NCI-H526 (cell line): ENCODE measurements at regions not wholly inside any gene's neighbourhood (a gene's known extent, or its start where the extent isn't known, plus 50 kb on each side); places are given as distances from the start of the nearest gene placed in this dataset.
A peak's percentile ranks its signal among the peaks of the same experiment; 100 is the strongest.
"Not testable (repeated sequence)": the region's sequence is repeated elsewhere in the genome, so short reads cannot be mapped to it uniquely, and the experiment has no call there.

Experiments used
- DNase-seq, 2 experiments: peaks; one replicate each; lab custom pipeline; 2025; lab: John Stamatoyannopoulos, UW

DNA sequence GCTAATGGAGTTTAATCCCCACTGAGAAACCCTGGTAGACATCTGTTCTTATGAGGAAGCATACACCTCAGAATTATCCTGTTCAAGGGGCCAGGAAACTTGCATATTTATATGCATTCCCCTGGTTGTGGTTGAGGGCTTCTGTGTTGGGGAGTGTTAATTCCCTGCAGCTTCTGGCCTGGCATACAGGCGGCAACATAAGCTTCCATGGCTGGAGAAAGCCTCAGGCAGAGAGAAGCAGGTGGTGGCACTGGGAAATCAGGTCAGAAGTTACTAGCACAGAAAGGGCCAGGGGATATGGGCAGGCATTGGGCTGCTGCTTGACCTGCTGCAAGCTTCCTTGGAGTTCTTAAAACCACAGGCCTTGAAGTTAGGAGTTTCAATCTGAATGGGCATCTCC lies 166.1 kb upstream of the SEMA6A start:
- no peak for DNase-seq

DNA sequence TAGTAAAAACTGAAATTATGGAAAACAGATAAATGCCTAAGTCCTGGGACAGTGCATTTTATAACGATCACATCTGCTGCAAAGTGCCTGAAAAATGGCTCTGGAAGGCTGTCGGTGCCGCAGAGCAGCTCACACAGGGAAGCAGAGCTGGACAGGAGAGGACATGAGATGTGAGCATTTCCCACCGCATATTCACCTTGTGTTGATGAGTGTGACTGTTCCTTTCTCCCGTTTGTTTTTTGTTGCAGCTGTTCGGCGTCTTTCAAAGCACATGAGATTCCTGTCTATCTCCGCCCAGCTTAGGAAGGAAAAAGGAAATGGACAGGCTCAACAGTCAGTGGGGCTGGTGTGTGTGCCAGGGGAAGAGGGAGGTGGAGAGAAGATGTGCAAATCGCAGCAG lies 164.9 kb upstream of the SEMA6A start:
- no peak for DNase-seq

GRCh38 chr5:116738615-116739261 lies 164.1 kb upstream of the SEMA6A start:
- no peak for DNase-seq

GRCh38 chr5:116738239-116738614 lies 163.6 kb upstream of the SEMA6A start:
- no peak for DNase-seq

- DNase-seq, result no peak
Observed at GRCh38 chr5:116736671-116737070, 162.0 kb upstream of the SEMA6A start.

- DNase-seq, result no peak
Observed at GRCh38 chr5:116733991-116734975, 159.7 kb upstream of the SEMA6A start.

DNA sequence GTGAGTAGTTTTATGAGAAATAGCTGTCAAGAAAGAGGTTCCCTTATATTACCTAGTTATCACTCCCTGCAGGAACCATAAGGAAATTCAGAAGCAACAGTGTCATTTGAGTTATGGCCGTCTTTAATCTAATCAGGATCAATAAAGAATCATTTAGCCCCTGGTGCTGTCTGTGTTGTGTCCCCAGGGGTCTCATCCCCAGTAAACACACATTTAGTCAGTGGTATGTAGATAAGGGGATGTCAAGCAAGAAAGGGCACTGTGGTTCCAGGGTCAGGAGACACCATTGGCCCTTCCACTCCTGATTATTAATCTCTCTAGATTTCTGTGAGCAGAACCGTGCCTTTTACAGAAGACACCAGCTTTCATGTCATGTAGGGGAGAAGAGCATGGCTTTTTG lies 158.0 kb upstream of the SEMA6A start:
- DNase-seq, result no peak

DNA sequence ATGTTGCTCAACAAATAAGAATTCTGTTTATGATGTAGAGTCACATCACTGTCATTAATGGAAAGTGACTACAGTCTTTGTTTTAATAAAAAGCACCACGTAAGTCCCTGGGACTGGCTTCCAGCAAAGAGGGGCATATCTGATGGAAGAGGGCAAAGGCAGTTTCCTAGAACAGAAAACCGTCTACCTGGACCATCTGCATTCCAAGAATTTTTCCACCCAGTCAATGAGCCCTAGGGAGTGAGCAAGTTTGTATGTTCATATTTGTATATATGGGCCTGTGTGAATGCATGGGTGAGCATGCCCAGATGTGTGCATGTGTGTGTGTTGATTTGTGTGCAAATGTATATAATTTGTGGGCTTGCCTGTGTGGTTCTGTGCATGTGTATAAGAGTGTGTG lies 156.8 kb upstream of the SEMA6A start:
- DNase-seq, result no peak

- no peak for DNase-seq
Observed at GRCh38 chr5:116730706-116731105, 156.1 kb upstream of the SEMA6A start.

- no peak for DNase-seq
Observed at GRCh38 chr5:116730185-116730584, 155.6 kb upstream of the SEMA6A start.

GRCh38 chr5:116727248-116727647 lies 152.6 kb upstream of the SEMA6A start:
- DNase-seq, result no peak

GRCh38 chr5:116726180-116726579 lies 151.6 kb upstream of the SEMA6A start:
- DNase-seq, result not testable (repeated sequence)

DNA sequence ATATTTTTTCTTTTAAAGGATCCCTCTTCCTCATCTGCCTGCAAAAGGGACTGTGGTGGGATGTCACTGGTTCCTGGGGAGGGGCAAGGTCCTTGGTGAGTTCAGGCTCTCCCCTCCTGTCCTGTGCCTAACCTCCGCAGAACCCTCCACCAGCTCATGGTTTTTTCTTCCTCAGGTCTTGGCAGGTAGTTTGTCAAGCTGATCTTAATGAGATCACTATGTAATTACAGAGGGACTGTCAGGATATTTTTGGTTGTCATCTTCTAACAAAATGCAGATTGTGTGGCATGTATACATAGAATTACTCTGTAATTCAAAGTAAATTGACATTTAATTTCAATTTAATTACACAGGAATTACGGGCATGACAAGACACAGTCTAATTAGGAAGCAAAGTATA lies 150.3 kb upstream of the SEMA6A start:
- DNase-seq, result no peak

GRCh38 chr5:116722651-116723050 lies 148.0 kb upstream of the SEMA6A start:
- DNase-seq, result no peak

DNA sequence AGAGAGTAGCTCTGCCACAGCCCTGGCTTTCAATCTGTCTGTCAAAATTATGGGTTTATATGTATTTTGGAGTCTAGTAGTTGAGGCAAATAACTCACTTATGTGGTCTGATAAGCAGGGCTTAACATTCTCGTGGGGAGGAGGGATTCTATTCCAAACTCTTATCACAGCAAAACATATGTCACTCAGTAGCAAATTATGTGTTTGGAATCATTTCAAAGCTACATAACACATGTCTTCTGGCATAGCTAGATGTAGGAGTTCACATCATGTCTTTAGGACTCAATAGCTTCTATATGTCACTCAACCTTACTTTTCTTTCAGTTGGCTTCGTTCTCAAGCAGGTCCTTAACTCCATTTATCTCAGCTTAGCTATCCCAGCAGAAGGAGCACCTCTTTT lies 144.5 kb upstream of the SEMA6A start:
- DNase-seq, result no peak

- DNase-seq, result no peak
Observed at GRCh38 chr5:116718317-116718716, 143.7 kb upstream of the SEMA6A start.

GRCh38 chr5:116709082-116709481 lies 134.5 kb upstream of the SEMA6A start:
- no peak for DNase-seq

GRCh38 chr5:116705121-116705519 lies 130.5 kb upstream of the SEMA6A start:
- not testable (repeated sequence) for DNase-seq

- DNase-seq, result no peak
Observed at GRCh38 chr5:116703941-116704340, 129.3 kb upstream of the SEMA6A start.

DNA sequence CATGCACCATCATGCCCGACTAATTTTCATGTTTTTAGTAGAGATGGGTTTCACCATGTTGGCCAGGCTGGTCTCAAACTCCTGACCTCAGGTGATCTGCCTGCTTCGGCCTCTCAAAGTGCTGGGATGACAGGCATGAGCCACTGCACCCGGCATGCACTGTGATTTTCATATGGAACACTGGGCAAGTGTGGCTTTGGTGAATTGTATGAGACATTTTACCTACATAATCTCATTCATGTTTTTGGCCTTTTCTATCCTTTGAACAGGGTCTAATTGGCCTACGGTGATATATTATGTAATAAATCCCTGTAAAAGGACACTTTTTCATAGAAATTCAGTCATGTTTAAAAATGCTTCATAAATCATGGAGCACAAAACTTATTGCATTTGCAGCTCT lies 128.7 kb upstream of the SEMA6A start:
- no peak for DNase-seq

GRCh38 chr5:116702776-116703175 lies 128.2 kb upstream of the SEMA6A start:
- DNase-seq, result no peak

GRCh38 chr5:116699332-116699731 lies 124.7 kb upstream of the SEMA6A start:
- DNase-seq, result no peak

GRCh38 chr5:116696366-116696765 lies 121.7 kb upstream of the SEMA6A start:
- peak in 1 of 2 experiments; percentile 0 for DNase-seq
